Activated CD4-positive, alpha-beta T cell treated with anti-CD3 and anti-CD28 coated beads, Interleukin-2, amount 50 U/mL, for 48 hours (primary cell): ENCODE measurements at regions not wholly inside any gene's neighbourhood (a gene's known extent, or its start where the extent isn't known, plus 50 kb on each side); places are given as distances from the start of the nearest gene placed in this dataset.

Experiments used
- DNase-seq, 2 experiments: peaks; one replicate each; pipeline ENCODE4 v3.0.0-alpha.2; 2020

GRCh38 chr6:91580635-91581034 lies 993.8 kb upstream of the MAP3K7 start:
- no peak for DNase-seq

- no peak for DNase-seq
Observed at GRCh38 chr6:91575032-91575431, 988.2 kb upstream of the MAP3K7 start.

GRCh38 chr6:91573826-91574416 lies 987.0 kb upstream of the MAP3K7 start:
- DNase-seq: no peak

DNA sequence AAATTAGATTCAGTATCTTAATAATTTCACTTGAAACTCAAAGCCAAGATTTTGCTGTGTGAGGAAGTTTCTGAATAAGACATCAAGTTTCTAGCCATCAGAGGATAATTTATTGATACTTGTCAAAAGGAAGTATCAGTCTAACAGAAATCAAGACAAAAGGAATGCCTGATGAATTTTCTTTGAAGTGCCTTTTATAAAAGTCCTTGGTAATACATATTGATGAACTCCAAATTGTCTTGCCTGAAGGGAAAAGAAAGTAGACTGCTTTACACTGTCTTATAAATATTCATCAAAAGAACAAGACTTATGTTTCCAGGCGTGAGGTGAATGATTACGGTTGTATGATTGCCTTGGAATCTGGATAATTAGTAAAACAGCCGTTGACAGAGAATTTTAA lies 986.0 kb upstream of the MAP3K7 start:
- no peak for DNase-seq

DNA sequence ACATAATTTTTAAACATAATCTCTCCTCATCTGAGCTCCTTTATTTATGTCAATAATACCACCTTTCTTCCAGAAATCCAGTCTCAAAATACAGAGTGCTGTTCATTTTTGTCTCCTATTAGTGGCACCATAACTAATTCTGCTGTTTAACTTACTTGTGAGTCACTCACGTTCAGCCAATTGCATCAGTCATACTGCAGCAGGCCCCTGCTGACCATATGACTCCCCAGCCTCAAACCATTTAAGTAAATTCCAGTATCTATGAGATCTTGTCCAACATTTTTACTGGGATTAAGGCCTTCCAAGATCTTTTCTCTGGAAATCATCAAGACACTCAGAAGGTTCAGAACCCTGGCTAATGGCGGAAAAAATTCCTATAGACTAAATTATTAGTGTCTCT lies 982.2 kb upstream of the MAP3K7 start:
- no peak for DNase-seq

GRCh38 chr6:91566467-91566866 lies 979.6 kb upstream of the MAP3K7 start:
- no peak for DNase-seq

DNA sequence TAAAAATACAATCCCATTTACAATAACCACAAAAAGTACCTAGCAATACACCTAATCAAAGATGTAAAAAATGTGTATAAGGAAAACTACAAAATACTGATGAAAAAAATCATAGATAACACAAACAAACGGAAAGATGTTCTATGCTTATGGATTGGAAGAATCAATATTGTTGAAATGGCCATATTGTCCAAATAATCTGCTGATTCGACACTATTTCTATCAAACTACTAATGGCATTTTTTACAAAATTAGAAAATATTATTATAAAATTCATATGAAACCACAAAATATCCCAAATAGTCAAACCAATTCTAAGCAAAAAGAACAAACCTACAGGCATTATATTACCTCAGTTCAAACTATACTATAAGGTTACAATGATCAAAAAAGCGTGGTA lies 978.3 kb upstream of the MAP3K7 start:
- DNase-seq: no peak

- no peak for DNase-seq
Observed at GRCh38 chr6:91562955-91563354, 976.1 kb upstream of the MAP3K7 start.

DNA sequence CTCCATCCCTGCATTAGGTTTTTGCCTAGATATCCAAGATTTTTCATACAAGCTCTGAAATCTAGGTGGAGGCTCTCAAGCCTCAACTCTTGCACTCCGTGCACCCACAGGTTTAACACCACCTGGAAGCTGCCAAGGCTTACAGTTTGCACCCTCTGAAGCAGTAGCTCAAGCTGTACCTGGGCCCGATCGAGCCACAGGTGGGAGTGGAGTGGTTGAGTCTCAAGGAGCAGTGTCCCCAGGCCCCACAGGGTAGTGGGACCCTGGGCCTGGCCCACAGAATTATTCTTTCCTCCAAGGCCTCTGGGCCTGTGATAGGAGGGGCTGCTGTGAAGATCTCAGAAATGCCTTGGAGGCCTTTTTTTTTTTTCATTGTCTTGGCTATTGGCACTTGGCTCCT lies 973.5 kb upstream of the MAP3K7 start:
- no peak for DNase-seq

DNA sequence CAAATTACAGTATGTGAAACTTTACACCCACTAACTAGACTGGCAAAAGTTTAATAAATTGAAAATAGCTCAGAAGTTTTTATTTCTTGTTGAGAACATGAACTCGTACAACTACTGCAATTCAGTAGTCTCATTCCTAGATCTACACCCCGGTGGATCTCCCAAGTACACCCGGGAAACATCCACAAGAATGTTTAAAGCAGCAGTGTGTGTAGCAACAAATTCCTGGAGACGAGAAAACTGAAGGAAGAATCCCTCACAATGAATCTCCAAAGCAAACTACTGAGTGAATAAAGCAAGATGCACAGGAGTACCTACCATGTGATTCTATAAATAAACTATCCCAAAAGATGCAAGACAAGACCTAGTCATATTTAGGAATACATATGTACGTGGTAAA lies 954.0 kb upstream of the MAP3K7 start:
- no peak for DNase-seq

GRCh38 chr6:91539456-91539855 lies 952.6 kb upstream of the MAP3K7 start:
- no peak for DNase-seq

DNA sequence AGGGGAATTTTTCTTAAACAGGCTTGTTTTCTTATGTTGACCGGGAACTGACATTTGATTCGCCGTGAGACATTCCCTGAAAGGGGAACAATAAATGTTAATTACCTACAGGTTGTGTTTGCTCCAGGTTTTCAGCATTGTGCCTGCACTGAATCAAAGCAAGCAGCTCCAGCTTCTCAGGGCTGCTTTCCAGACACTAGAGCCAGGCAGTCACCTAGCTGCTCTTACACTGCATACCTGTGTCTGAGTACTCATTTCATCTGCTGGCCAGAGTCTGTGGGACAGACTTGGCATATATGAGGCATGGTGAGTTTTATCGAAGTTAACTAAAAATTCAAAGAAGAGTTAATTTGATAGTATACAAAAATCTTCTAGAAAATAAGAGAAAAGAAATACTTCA lies 951.8 kb upstream of the MAP3K7 start:
- DNase-seq: no peak

- DNase-seq: no peak
Observed at GRCh38 chr6:91534614-91535013, 947.7 kb upstream of the MAP3K7 start.

DNA sequence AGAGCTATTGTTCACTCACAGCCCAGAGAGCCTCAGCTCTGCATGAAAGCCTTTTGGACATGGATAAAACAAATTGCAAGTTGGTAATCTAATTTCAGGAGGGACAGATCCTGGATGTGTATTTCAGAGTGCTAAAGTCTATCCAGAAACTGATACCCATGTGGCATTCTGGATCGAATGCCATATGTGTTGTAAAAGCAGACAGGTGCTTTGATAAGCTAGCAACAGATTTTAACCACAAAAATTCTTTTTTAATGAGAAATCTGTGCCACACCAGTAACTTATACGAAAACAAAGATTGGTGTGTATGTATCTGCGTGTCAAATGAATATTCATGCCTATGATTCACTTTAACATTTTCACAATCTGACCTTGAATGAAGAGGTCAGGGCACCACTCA lies 936.6 kb upstream of the MAP3K7 start:
- no peak for DNase-seq

GRCh38 chr6:91521999-91522398 lies 935.1 kb upstream of the MAP3K7 start:
- no peak for DNase-seq

DNA sequence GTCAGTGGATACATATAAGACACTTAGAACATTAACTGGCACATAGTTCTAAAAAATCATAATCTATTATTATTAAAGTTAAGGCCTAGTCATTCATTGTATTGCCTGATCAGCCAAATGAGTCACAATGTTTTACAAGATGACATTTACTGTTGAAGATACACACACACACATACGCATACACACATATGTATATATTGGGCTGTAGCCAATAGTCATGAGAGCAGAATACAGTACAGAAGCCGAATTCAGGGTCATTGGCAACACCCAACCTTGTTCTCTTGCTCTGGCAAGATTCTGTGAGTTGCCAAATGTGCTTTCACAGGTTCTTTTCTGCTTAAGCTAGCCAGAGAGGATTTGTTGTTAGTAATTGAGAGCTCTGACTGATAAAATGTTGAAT lies 922.8 kb upstream of the MAP3K7 start:
- DNase-seq: no peak

DNA sequence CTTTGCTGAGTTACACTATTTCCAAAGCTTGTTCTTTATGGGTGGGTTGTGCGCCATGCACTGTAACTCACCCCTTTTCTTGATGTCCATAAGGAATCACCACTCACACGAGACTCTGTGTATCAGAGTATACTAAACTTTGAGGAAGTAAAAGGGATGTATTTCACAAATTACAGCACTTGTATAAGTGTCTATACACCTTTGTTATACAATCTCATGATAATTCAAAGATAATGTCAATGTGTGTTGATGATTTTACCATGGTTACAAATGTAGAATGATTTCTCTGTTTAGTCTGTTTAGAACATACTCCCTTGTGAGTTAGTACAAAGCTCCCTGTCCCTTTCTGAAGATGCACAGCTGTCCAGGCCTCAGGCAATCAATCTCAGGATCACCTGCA lies 922.2 kb upstream of the MAP3K7 start:
- DNase-seq: no peak

GRCh38 chr6:91506509-91506908 lies 919.6 kb upstream of the MAP3K7 start:
- no peak for DNase-seq

- DNase-seq: no peak
Observed at GRCh38 chr6:91505199-91505598, 918.3 kb upstream of the MAP3K7 start.

DNA sequence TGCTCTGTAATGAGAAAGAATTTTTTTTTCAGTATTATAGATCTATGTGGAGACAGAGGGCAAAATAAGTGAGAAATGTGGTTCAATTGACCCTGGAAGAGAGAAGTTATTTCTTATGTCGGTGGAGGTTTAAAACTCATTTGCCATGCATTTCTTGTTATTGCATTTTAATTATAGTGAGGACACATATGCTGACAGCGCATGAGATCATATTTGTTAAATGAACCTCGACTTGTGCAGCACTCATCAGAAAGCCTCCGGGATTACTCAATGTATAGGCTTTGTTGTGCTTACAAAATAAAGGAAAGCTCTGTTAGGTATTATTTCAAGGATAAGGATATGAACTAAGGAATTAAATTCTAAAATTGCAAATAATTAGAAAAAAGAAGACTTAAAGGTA lies 915.1 kb upstream of the MAP3K7 start:
- no peak for DNase-seq

- DNase-seq: no peak
Observed at GRCh38 chr6:91500689-91501303, 913.9 kb upstream of the MAP3K7 start.

- DNase-seq: no peak
Observed at GRCh38 chr6:91498576-91498975, 911.7 kb upstream of the MAP3K7 start.

DNA sequence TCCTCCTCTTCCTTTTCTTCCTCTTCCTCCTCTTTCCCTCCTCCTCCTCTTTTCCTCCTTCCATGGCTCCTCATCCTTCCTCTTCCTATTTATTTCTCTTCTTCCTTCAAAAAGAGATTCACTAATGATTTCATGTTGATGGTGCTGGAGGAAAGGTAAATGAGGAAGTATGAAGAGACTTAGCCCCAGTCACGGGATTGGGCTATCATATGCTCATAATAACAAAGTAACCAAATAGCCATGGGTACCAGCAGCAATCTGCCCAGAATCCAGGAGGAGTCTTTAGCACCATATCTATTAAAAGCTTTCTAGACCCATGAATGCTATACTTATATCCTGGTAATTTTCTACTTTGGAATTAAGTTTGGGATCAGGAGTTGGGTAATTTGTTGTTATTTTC lies 910.9 kb upstream of the MAP3K7 start:
- no peak for DNase-seq

GRCh38 chr6:91490671-91491301 lies 903.9 kb upstream of the MAP3K7 start:
- no peak for DNase-seq
